PC-3 (cell line): ENCODE measurements at regions not wholly inside any gene's neighbourhood (a gene's known extent, or its start where the extent isn't known, plus 50 kb on each side); places are given as distances from the start of the nearest gene placed in this dataset.

Source experiments
- ATAC-seq: fragments of 200-7000 bp; cut with Tn5 transposase; 2 replicates; pipeline ENCODE4 v1.9.1; 2020; ENCODE audit warnings: mild to moderate bottlenecking, moderate library complexity
- BruUV-seq: library from RNA; stranded (reverse); fragments of 400-500 nt; replicated peaks from 2 replicates; lab custom pipeline; 2021; lab: Mats Ljungman, UMichigan
- CTCF ChIA-PET: fragments of 300-600 bp; sonication (Branson Sonifier 250); formaldehyde crosslinking; loops from one replicate; lab custom pipeline; 2022; ENCODE audit warnings: antibody characterized with exemption; lab: Charles Lee
- POLR2A ChIA-PET: fragments of 300-600 bp; sonication (Branson Sonifier 250); formaldehyde crosslinking; loops from one replicate; lab custom pipeline; 2022; ENCODE audit warnings: antibody characterized with exemption; ENCODE audit not compliant: unreplicated experiment; lab: Charles Lee
- DNase-seq: peaks from one replicate; pipeline ENCODE4 v3.0.0-alpha.2; 2015
- H2AFZ ChIP-seq: fragments of 300-600 bp; sonication (generic); 2 replicates; pipeline ENCODE4 v1.6.0; 2016; ENCODE audit warnings: antibody characterized with exemption, low read length
- H3F3A ChIP-seq: fragments of 300-600 bp; sonication (generic); one replicate; pipeline ENCODE4 v1.6.0; 2017; ENCODE audit warnings: antibody characterized with exemption, low read length, control low read depth, mild to moderate bottlenecking; ENCODE audit not compliant: unreplicated experiment
- H3K27ac ChIP-seq: fragments of 300-600 bp; sonication (generic); 2 replicates; pipeline ENCODE4 v1.5.1; 2016; ENCODE audit warnings: mild to moderate bottlenecking, low read length
- H3K27me3 ChIP-seq: fragments of 300-600 bp; sonication (generic); 2 replicates; pipeline ENCODE4 v1.6.1; 2016; ENCODE audit warnings: low read length, mixed read lengths
- H3K36me3 ChIP-seq: fragments of 300-600 bp; sonication (generic); 2 replicates; pipeline ENCODE4 v1.6.1; 2016; ENCODE audit warnings: low read depth, mixed run types, low read length, mixed read lengths
- H3K4me1 ChIP-seq: fragments of 300-600 bp; sonication (generic); 2 replicates; pipeline ENCODE4 v1.5.1; 2016; ENCODE audit warnings: low read length; ENCODE audit not compliant: insufficient read depth
- H3K4me2 ChIP-seq: fragments of 300-600 bp; sonication (generic); 2 replicates; pipeline ENCODE4 v1.6.0; 2016; ENCODE audit warnings: low read length
- H3K4me3 ChIP-seq: fragments of 300-600 bp; sonication (generic); 2 replicates; pipeline ENCODE4 v1.5.1; 2016; ENCODE audit warnings: mild to moderate bottlenecking, low read length, mixed read lengths
- H3K79me2 ChIP-seq: fragments of 300-600 bp; sonication (generic); 2 replicates; pipeline ENCODE4 v1.6.1; 2017; ENCODE audit warnings: low read length, mixed read lengths
- H3K9ac ChIP-seq: fragments of 300-600 bp; sonication (generic); 2 replicates; pipeline ENCODE4 v1.6.0; 2016; ENCODE audit warnings: mild to moderate bottlenecking, low read length
- H3K9me2 ChIP-seq: fragments of 300-600 bp; sonication (generic); replicated peaks from 2 replicates; pipeline ENCODE4 v1.6.1; 2016; ENCODE audit warnings: mixed run types, low read length, mixed read lengths
- H3K9me3 ChIP-seq: fragments of 300-600 bp; sonication (generic); 2 replicates; pipeline ENCODE4 v1.6.1; 2016; ENCODE audit warnings: low read length, mixed read lengths
- H4K20me1 ChIP-seq: fragments of 300-600 bp; sonication (generic); 2 replicates; pipeline ENCODE4 v1.6.1; 2016; ENCODE audit warnings: low read length, mixed read lengths
- EZH2 ChIP-seq: fragments of 300-600 bp; sonication (generic); IDR thresholded peaks from one replicate; pipeline ENCODE4 v1.6.1; 2017; ENCODE audit warnings: antibody characterized with exemption, mild to moderate bottlenecking, low read length; ENCODE audit not compliant: unreplicated experiment
- EZH2phosphoT487 ChIP-seq: fragments of 300-600 bp; sonication (generic); IDR thresholded peaks from 2 replicates; pipeline ENCODE4 v1.6.1; 2018; ENCODE audit warnings: mild to moderate bottlenecking, antibody characterized with exemption, low read length, borderline replicate concordance
- intact Hi-C: fragments of 100-400 bp; cut with micrococcal nuclease; formaldehyde crosslinking; loops from 2 replicates; pipeline ENCODE4 v1.9.0; 2023
- TF ChIP-seq, protein P1 (sequence below): fragments of 300-600 bp; sonication (generic); conservative IDR thresholded peaks from 2 replicates; pipeline ENCODE4 v1.5.1; 2017; ENCODE audit warnings: antibody characterized with exemption, low read depth, mild to moderate bottlenecking, low read length

DNA sequence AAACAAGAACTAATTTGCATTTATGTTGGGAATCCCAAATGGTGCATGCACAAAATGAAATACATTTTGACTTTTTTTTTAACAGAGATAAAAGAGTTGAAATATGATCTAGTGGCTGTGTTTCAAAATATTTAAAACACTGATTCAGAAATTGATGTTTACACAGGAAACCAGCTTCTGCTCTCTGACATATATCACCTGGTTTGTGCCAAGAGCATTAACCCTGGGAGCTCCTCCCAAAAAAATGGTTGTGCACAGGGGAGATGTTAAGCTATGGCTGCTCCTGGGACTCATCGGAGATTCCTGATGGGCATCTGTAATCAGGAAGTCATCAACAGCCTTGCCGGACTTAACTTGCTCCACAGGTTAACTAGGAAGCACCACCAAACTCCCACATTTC, 65.2 kb upstream of the MAL start:
- no peak overlapping the region for H3K9ac ChIP-seq

DNA sequence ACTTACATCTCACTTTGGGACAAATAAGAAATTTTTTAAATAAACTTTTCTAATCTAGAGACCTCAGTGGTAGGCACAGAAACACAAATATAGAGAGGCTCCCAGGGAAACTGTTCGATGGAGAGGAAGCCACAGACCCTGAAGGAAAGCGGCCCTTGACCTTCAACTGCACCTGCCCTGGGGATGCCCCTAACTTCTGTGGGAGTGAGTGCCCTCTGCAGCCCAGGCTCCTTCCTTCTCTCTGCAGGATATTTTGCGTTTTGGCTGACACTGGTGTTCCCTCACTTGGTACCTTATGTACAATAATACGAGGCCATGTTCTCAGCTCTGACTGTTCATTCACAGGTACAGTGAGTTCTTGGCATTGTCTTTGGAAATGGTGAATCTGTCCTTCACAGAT, 64.8 kb upstream of the MAL start:
- Histone ChIP-seq H3K36me3 (no peaks in the 10 kb centered on the region), H3K79me2 (no peaks in the 10 kb centered on the region), H2AFZ (0 out of 2 replicates have a peak overlapping the region, but pooled peaks have one; percentile 32), H3F3A (no peaks in the 10 kb centered on the region), H3K27me3 (peaks cover 29% of the 10 kb centered on the region), H3K27ac (no peak overlapping the region), H3K4me2 (0 out of 2 replicates have a peak overlapping the region, but pooled peaks have one; percentile 36), H3K4me1 (peaks cover 15% of the 10 kb centered on the region), H4K20me1 (no peaks in the 10 kb centered on the region), H3K9ac (no peak overlapping the region), H3K4me3 (no peak overlapping the region), H3K9me3 (no peaks in the 10 kb centered on the region), H3K9me2 (no peaks in the 10 kb centered on the region)
- ChIA-PET CTCF (interaction anchor here (0.6 kb wide), 1 partner anchor 169 kb away, joined by 3 read pairs; no protein-coding TSS in a partner anchor), POLR2A (no interaction called here)
- ATAC-seq (peak; percentile 12; the same call in 1 of the 2 replicates), DNase-seq (no peak)
- TF ChIP-seq EZH2 (no peak), EZH2phosphoT487 (no peak)
- TF ChIP-seq, protein P1, sequence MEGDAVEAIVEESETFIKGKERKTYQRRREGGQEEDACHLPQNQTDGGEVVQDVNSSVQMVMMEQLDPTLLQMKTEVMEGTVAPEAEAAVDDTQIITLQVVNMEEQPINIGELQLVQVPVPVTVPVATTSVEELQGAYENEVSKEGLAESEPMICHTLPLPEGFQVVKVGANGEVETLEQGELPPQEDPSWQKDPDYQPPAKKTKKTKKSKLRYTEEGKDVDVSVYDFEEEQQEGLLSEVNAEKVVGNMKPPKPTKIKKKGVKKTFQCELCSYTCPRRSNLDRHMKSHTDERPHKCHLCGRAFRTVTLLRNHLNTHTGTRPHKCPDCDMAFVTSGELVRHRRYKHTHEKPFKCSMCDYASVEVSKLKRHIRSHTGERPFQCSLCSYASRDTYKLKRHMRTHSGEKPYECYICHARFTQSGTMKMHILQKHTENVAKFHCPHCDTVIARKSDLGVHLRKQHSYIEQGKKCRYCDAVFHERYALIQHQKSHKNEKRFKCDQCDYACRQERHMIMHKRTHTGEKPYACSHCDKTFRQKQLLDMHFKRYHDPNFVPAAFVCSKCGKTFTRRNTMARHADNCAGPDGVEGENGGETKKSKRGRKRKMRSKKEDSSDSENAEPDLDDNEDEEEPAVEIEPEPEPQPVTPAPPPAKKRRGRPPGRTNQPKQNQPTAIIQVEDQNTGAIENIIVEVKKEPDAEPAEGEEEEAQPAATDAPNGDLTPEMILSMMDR: no peak
- BruUV-seq: no TSS peak
- intact Hi-C loops: no loop called here

More for the DNA sequence above, 65.2 kb upstream of the MAL start:
- Histone ChIP-seq H4K20me1 (no peaks in the 10 kb centered on the region), H3K27ac (no peak overlapping the region), H3K79me2 (no peaks in the 10 kb centered on the region), H3K4me1 (peaks cover 15% of the 10 kb centered on the region), H3K9me2 (no peaks in the 10 kb centered on the region), H3K4me3 (no peak overlapping the region), H3F3A (no peaks in the 10 kb centered on the region), H3K36me3 (no peaks in the 10 kb centered on the region), H3K27me3 (peaks cover 29% of the 10 kb centered on the region), H2AFZ (0 out of 2 replicates have a peak overlapping the region, but pooled peaks have one; percentile 32), H3K4me2 (peak overlapping the region; percentile 36; the same call in 1 of the 2 replicates), H3K9me3 (no peaks in the 10 kb centered on the region)
- ATAC-seq (peak; percentile 83), DNase-seq (peak; percentile 64)
- POLR2A ChIA-PET: no interaction called here
- TF ChIP-seq EZH2phosphoT487: no peak
- TF ChIP-seq, protein P1: no peak
- TF ChIP-seq EZH2: no peak
- intact Hi-C loops: no loop called here
- BruUV-seq: no TSS peak
- CTCF ChIA-PET: interaction anchor here (0.6 kb wide), 1 partner anchor 169 kb away, joined by 3 read pairs; no protein-coding TSS in a partner anchor

DNA sequence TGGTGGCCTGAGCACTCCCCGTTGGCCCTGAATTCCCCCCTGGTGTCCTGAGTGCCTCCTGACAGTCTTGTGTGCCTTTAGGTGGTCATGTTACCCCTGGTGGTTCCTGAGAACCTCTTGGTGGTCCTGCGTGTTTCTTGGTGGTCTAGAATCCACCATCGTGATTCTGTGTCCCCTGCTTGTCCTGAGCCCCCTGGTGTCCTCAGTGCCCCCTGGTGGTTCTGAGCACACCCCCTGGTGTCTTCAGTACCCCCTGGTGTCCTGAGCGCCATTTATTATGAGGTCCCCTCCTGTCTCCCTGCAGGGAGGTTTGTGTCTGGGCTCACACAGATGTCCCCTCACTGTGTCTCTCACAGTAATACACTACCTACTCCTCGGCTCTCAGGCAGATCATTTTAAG, 61.3 kb upstream of the MAL start:
- Histone ChIP-seq H3K9me2 (no peaks in the 10 kb centered on the region), H3K36me3 (no peaks in the 10 kb centered on the region), H3F3A (no peaks in the 10 kb centered on the region), H3K4me1 (peaks cover 15% of the 10 kb centered on the region), H3K4me3 (no peak overlapping the region), H3K27ac (no peak overlapping the region), H3K9ac (no peak overlapping the region), H2AFZ (no peak overlapping the region), H3K4me2 (no peak overlapping the region), H3K79me2 (no peaks in the 10 kb centered on the region), H3K9me3 (no peaks in the 10 kb centered on the region), H3K27me3 (peaks cover 46% of the 10 kb centered on the region), H4K20me1 (no peaks in the 10 kb centered on the region)
- ChIA-PET CTCF (no interaction called here), POLR2A (no interaction called here)
- intact Hi-C loops: no loop called here
- TF ChIP-seq, protein P1: 0 out of 2 replicates have a peak, but pooled peaks have one; percentile 15
- TF ChIP-seq EZH2: no peak
- DNase-seq (no peak), ATAC-seq (no peak)
- BruUV-seq: no TSS peak
